Stimulated activated CD8-positive, alpha-beta memory T cell treated with anti-CD3 and anti-CD28 coated beads, Interleukin-12 subunit alpha, Interleukin-12 subunit beta, amount 100 ng/mL, for 4 hours (primary cell): ENCODE measurements at regions not wholly inside any gene's neighbourhood (a gene's known extent, or its start where the extent isn't known, plus 50 kb on each side); places are given as distances from the start of the nearest gene placed in this dataset.
"Not testable (repeated sequence)": the region's sequence is repeated elsewhere in the genome, so short reads cannot be mapped to it uniquely, and the experiment has no call there.

Experiments used
- DNase-seq: peaks from one replicate; pipeline ENCODE4 v3.0.0-alpha.2; 2020; ENCODE audit warnings: low read depth

GRCh38 chr5:17828681-17829080, 194.4 kb downstream of the TAF11L14 start:
- DNase-seq: no peak

GRCh38 chr5:17829456-17829855, 195.2 kb downstream of the TAF11L14 start:
- no peak for DNase-seq

- DNase-seq: no peak
Measured at GRCh38 chr5:17831279-17831678, 197.0 kb downstream of the TAF11L14 start.

GRCh38 chr5:17832949-17833745, 198.9 kb downstream of the TAF11L14 start:
- DNase-seq: no peak

GRCh38 chr5:17837757-17838156, 203.5 kb downstream of the TAF11L14 start:
- no peak for DNase-seq

GRCh38 chr5:17838469-17838868, 204.2 kb downstream of the TAF11L14 start:
- DNase-seq: no peak

GRCh38 chr5:17839848-17840247, 205.6 kb downstream of the TAF11L14 start:
- no peak for DNase-seq

- no peak for DNase-seq
Measured at GRCh38 chr5:17846496-17846895, 212.2 kb downstream of the TAF11L14 start.

GRCh38 chr5:17847286-17847685, 213.0 kb downstream of the TAF11L14 start:
- no peak for DNase-seq

GRCh38 chr5:17852111-17852510, 217.9 kb downstream of the TAF11L14 start:
- DNase-seq: no peak

GRCh38 chr5:17852740-17853139, 218.5 kb downstream of the TAF11L14 start:
- no peak for DNase-seq

GRCh38 chr5:17854901-17855300, 220.6 kb downstream of the TAF11L14 start:
- no peak for DNase-seq

GRCh38 chr5:17860660-17861315, 226.5 kb downstream of the TAF11L14 start:
- no peak for DNase-seq

- DNase-seq: not testable (repeated sequence)
Measured at GRCh38 chr5:17864903-17865302, 230.6 kb downstream of the TAF11L14 start.

- DNase-seq: not testable (repeated sequence)
Measured at GRCh38 chr5:17865966-17866365, 231.7 kb downstream of the TAF11L14 start.

- no peak for DNase-seq
Measured at GRCh38 chr5:17872204-17872603, 237.9 kb downstream of the TAF11L14 start.

GRCh38 chr5:17878541-17878940, 244.3 kb downstream of the TAF11L14 start:
- no peak for DNase-seq

GRCh38 chr5:17879276-17879675, 245.0 kb downstream of the TAF11L14 start:
- no peak for DNase-seq

GRCh38 chr5:17880869-17881268, 246.6 kb downstream of the TAF11L14 start:
- DNase-seq: no peak

GRCh38 chr5:17882760-17883488, 248.7 kb downstream of the TAF11L14 start:
- DNase-seq: no peak

- no peak for DNase-seq
Measured at GRCh38 chr5:17888155-17888554, 253.9 kb downstream of the TAF11L14 start.

GRCh38 chr5:17890501-17890900, 256.2 kb downstream of the TAF11L14 start:
- DNase-seq: no peak

- no peak for DNase-seq
Measured at GRCh38 chr5:17891881-17892280, 257.6 kb downstream of the TAF11L14 start.
